ENCODE measurements at regions not wholly inside any gene's neighbourhood (a gene's known extent, or its start where the extent isn't known, plus 50 kb on each side); places are given as distances from the start of the nearest gene placed in this dataset.

- H3K36me3 ChIP-seq (ENCODE audit: low read depth): no peaks in the 10 kb centered on the region
- ATAC-seq (no peak), DNase-seq (no peak)
- H3K9me3 ChIP-seq: no peaks in the 10 kb centered on the region
- TF ChIP-seq, protein P1, sequence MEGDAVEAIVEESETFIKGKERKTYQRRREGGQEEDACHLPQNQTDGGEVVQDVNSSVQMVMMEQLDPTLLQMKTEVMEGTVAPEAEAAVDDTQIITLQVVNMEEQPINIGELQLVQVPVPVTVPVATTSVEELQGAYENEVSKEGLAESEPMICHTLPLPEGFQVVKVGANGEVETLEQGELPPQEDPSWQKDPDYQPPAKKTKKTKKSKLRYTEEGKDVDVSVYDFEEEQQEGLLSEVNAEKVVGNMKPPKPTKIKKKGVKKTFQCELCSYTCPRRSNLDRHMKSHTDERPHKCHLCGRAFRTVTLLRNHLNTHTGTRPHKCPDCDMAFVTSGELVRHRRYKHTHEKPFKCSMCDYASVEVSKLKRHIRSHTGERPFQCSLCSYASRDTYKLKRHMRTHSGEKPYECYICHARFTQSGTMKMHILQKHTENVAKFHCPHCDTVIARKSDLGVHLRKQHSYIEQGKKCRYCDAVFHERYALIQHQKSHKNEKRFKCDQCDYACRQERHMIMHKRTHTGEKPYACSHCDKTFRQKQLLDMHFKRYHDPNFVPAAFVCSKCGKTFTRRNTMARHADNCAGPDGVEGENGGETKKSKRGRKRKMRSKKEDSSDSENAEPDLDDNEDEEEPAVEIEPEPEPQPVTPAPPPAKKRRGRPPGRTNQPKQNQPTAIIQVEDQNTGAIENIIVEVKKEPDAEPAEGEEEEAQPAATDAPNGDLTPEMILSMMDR (IDR thresholded peaks at IDR 0.05): no peak
- no peak overlapping the region for H3K4me3 ChIP-seq
- H3K4me1 ChIP-seq (ENCODE audit: low read depth): no peaks in the 10 kb centered on the region
- intact Hi-C loops (cut with DNase I, micrococcal nuclease): loop anchor here in 1 of 2 donors (5.0 kb wide), 1 partner anchor 128 kb away; no protein-coding TSS in a partner anchor
These were observed 168.8 kb upstream of the ST8SIA2 start for GRCh38 chr15:92224843-92225242.

DNA sequence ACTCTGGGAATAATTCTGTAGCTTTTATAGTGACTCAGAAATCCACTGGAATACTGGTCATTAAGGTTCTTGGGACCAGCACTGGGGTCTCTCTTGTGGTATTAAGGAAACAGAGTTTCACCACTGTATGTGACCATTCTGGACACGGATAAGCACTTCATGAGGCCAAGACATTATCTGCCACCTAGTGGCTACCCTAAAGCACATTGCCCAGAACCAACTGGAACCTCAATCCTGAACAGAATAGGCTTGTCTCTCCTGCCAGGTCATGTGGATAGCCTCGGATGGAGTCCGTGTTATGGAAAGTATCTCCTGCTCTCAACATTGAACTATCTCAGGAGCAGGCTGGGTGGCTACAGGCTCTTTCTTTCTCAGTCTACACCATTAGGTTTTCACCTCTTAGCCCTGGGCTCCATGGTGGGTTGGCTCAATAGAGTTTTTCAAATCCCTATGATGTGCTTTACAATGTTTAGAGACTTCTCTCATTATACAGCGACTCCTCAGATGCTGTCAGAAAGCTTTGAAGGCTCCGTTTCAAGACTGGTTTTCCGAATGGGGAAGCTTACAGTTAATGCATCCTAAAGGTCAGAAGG lies 167.6 kb upstream of the ST8SIA2 start:
- Histone ChIP-seq H3K9me3 (no peaks in the 10 kb centered on the region), H3K4me3 (no peak overlapping the region), H3K36me3 (ENCODE audit: low read depth) (no peaks in the 10 kb centered on the region), H3K4me1 (ENCODE audit: low read depth) (no peaks in the 10 kb centered on the region)
- intact Hi-C loops (cut with DNase I, micrococcal nuclease): loop anchor here in 1 of 2 donors (5.0 kb wide), 1 partner anchor 129 kb away; no protein-coding TSS in a partner anchor
- DNase-seq (peak in 1 of 3 donors; percentile 18), ATAC-seq (peak; percentile 61)
- TF ChIP-seq, protein P1 (IDR thresholded peaks at IDR 0.05): peak; percentile 25

DNA sequence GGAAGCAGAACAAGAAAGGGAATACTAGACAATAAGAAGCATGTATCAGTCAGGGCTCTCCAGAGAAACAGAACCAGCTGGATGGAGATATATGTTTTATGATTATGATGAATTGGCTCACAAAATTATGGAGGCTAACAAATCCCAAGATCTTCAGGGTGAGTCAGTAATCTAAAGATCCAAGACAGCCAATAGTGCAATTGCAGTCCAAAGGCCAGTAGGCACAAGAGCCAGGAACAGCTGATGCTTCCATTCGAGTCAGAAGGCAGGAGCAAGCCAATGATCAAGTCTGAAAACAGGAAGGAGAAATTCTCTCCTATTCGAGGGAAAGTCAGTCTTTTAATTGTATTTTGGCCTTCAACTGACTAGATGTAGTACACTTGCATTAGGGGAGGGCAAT lies 164.9 kb upstream of the ST8SIA2 start:
- H3K4me3 ChIP-seq: no peak overlapping the region
- H3K36me3 ChIP-seq (ENCODE audit: low read depth): no peaks in the 10 kb centered on the region
- peak in 1 of 3 donors; percentile 28 for DNase-seq
- TF ChIP-seq, protein P1 (IDR thresholded peaks at IDR 0.05): no peak
- intact Hi-C loops (cut with DNase I, micrococcal nuclease): loop anchor here in 1 of 2 donors (5.0 kb wide), 1 partner anchor 132 kb away; no protein-coding TSS in a partner anchor
- ATAC-seq: peak; percentile 73
- H3K9me3 ChIP-seq: no peaks in the 10 kb centered on the region
- no peaks in the 10 kb centered on the region for H3K4me1 ChIP-seq (ENCODE audit: low read depth)

DNA sequence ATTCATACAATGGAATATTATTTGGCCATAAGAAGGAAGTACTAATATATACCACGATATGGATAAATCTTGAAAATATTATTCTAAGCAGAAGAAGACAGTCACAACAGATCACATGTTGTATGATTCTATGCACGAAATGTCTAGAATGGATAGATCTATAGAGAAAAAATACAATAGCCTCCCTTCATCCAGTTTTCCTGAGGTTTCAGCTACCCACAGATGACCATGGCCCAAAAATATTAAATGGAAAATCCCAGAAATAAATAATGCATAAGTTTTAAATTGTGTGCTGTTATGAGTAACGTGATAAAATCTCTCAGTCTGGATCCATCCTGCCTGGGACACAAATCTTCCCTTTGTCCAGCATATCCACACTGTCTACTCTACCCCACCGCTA lies 162.2 kb upstream of the ST8SIA2 start:
- ATAC-seq (no peak), DNase-seq (no peak)
- TF ChIP-seq, protein P1 (IDR thresholded peaks at IDR 0.05): no peak
- no peaks in the 10 kb centered on the region for H3K4me1 ChIP-seq (ENCODE audit: low read depth)
- intact Hi-C loops (cut with DNase I, micrococcal nuclease): no loop called here
- no peaks in the 10 kb centered on the region for H3K36me3 ChIP-seq (ENCODE audit: low read depth)
- H3K9me3 ChIP-seq: no peaks in the 10 kb centered on the region
- no peak overlapping the region for H3K4me3 ChIP-seq

DNA sequence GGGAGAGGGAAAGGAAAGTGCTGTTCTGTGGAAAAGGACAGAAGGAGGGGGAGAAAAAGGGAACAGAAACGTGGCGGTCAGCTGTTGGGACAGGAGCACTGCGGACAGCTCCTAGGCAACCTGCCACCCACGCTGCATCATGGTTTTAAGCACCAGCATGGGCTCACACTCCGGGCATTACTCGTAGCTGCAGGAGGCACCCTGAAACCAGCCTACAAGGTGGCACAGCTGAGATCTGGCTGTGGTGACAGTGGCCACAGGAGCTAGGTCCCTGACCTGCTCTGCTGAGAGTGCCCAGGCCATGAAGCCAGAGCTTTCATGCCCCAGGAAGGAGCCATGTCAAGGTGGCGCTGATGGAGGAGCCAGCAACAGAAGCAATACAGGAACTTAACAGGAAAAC lies 161.4 kb upstream of the ST8SIA2 start:
- ATAC-seq: no peak
- Histone ChIP-seq H3K9me3 (no peaks in the 10 kb centered on the region), H3K4me1 (ENCODE audit: low read depth) (no peaks in the 10 kb centered on the region), H3K4me3 (no peak overlapping the region), H3K36me3 (ENCODE audit: low read depth) (no peaks in the 10 kb centered on the region)
- intact Hi-C loops (cut with DNase I, micrococcal nuclease): no loop called here
- TF ChIP-seq, protein P1 (IDR thresholded peaks at IDR 0.05): no peak
- DNase-seq: no peak

Data from mucosa of descending colon (tissue), 3 donors.